HG02970 (cell line): ENCODE measurements at regions not wholly inside any gene's neighbourhood (a gene's known extent, or its start where the extent isn't known, plus 50 kb on each side); places are given as distances from the start of the nearest gene placed in this dataset.

Experiments used
- ATAC-seq: cut with Tn5 transposase; IDR thresholded peaks from one replicate; pipeline ENCODE4 v1.9.1; 2021; ENCODE audit warnings: mild to moderate bottlenecking, moderate library complexity, moderate number of reproducible peaks; ENCODE audit not compliant: unreplicated experiment, low FRiP score

DNA sequence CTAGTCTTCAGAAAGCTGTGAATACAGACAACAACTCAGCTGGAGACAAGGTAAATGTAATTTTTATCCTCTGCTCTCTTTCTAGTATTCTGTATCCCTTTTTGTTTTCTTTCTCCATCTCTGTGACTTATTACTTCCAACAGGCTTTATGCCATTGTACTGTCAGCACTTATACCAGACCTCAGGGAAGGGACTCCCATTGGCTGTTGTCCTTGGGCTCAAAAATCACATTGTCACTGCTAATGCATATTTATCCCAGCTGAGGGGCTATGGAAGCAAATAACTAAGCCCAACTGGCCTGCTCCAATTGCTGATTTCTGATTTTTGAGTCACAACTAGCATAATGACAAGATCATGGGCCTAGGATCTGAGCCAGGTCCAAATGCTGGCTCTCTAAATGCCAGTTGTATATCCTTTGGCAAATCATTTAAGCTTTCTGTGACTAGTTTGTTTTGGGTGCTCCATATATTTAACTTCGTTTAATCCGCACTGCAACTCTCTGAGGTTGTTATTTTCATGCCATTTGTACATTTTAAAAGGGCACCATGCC is 395.1 kb upstream of the GNPDA2 start:
- no peak for ATAC-seq

GRCh38 chr4:45120163-45120562 is 393.8 kb upstream of the GNPDA2 start:
- ATAC-seq, result no peak

- ATAC-seq, result no peak
Observed at GRCh38 chr4:45119376-45119775, 393.0 kb upstream of the GNPDA2 start.

DNA sequence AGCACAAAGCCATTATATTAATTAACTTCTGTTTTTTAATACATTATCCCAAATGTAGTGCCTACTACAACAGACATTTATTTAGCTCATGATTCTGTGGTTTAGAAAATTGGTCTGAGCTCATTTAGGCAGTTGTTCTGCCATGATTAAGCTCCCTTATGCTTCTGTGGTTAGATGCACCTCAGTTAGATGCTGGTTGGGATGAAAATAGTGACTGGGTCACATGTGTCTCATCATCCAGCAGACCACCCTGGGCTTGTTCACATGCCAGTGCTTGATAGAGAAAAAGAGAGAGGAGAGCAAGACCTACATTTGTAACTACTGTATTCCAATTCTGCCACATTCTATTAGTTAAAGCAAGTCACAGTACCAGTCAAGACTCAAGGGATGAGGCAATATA is 376.4 kb upstream of the GNPDA2 start:
- no peak for ATAC-seq

GRCh38 chr4:45100956-45101818 is 374.8 kb upstream of the GNPDA2 start:
- no peak for ATAC-seq

DNA sequence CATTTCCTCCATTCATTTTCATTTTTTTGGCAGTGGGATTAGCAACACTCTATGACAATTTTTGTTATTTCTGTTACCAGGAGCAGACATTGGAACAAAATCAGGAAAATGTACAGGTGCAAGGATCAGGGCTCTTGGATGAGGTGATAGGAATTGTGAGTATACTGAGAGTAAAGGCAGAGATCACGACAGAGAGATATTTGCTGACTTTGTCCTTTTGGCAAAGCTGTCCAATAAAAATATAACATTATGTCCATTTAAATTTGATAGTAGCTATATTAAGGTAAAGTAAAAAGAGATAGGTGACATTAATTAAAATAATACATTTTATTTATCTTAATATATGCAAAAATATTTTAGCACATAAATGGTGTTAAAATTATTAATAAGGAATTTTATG is 373.1 kb upstream of the GNPDA2 start:
- ATAC-seq, result no peak

DNA sequence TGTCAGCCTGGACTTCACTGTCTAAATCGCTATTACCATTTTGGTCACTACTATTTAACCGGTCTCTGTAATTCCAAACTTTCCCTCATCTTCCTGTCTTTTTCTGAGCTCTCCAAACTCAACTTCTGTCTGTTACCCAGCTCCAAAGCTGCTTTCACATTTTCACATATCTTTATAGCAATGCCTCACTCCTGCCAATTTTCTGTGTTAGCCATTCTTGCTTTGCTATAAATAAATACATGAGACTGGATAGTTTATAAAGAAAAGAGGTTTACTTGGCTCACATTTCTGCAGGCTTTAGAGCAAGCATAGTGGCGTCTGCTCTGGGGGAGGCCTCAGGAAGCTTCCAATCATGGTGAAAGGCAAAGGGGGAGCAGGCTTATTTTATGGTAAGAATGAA is 368.3 kb upstream of the GNPDA2 start:
- no peak for ATAC-seq

- no peak for ATAC-seq
Observed at GRCh38 chr4:45082101-45082500, 355.7 kb upstream of the GNPDA2 start.

- no peak for ATAC-seq
Observed at GRCh38 chr4:45079616-45080015, 353.3 kb upstream of the GNPDA2 start.

DNA sequence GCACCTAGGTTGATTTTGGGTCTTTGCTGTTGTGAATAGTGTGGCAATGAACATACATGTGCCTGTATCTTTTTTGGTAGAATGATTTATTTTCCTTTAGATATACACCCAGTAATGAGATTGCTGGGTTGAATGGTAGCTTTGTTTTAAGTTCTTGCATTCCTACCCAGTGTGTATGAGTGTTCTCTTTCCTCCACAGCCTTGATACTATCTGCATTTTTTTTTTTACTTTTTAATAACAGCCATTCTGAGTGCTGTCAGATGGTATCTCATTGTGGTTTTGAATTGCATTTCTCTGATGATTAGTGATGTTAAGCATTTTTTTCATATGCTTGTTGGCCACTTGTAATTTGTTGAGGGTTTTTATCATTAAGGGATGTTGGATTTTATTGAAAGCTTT is 351.8 kb upstream of the GNPDA2 start:
- ATAC-seq, result no peak

DNA sequence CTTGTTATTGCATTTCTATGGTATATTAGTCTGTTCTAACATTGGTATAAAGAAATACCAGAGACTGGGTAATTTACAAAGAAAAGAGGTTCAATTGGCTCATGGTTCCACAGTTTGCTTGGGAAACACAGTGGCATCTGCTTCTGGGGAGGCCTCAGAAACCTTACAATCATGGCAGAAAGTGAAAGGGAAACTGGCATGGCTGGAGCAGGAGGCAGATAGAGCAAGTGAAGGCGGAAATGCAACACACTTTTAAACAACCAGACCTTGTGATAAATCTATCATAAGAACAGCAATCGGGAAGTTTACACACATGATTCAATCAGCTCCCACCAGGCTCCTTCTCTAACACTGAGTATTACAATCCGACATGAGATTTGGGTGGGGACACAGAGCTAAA is 346.6 kb upstream of the GNPDA2 start:
- ATAC-seq, result no peak

- ATAC-seq, result no peak
Observed at GRCh38 chr4:45064741-45065140, 338.4 kb upstream of the GNPDA2 start.

- no peak for ATAC-seq
Observed at GRCh38 chr4:45063696-45064095, 337.3 kb upstream of the GNPDA2 start.

DNA sequence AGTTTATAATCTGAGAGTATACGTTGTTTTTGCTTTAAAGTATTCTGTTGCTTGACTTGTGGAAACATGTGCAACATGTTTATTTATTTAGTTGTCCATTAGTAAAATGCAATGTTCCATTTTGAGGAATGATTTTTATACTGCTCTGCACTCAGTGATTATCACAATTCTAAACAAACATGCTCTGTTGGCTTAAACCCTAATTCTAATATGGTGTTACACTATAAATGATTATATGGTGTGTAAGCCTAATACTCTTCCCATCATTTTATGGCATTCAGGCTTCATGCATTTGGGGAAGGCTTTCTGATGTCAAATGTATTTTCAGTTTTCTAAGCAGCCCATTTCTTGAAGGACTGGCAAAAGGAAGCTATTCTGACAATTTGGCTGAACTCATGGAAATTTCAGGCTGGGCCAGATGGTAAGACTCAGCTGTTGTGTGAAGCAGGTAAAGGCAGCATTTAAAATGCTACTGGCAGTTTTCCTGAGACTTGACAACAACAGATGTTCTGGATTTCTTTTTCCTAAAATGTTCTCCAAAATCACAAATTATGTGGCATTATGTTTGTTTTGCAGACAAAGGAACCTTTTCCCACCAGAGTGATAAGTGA is 336.7 kb upstream of the GNPDA2 start:
- no peak for ATAC-seq

- ATAC-seq, result no peak
Observed at GRCh38 chr4:45043911-45044310, 317.6 kb upstream of the GNPDA2 start.

GRCh38 chr4:45036677-45037076 is 310.3 kb upstream of the GNPDA2 start:
- no peak for ATAC-seq

DNA sequence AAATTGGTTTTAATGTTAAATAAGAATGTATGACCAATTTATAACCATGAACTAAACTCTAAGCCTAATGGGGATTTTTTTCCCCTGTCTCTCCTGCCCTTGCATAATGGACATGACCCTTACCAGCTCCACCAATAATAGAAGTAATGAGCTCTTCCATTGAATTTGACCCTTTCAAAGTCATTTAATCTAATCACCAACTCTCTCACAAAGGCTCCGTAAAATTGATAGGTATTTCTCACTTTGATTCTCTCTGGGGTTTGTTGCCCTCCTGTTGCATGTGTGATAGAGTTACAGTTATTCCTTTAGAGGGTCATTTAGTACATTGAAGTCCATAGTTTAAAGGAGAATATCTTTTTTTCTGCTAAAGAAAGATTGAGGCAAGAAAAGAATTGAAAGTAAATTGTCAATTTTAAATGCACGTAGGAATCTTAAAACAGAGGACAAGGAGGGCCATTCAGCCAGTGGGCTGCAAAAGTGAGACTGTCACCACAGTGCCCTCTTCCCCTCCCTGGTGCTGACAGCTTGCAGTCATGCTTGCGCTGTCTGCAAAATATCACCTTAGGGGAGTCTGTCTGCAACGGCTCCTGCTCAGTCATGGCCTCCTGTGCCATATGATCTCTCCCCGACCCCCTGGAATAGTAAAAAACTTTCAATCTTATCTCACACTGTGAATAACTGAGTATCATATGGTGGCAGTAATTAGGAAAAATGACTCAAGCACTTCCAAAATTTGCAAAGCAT is 307.5 kb upstream of the GNPDA2 start:
- no peak for ATAC-seq

DNA sequence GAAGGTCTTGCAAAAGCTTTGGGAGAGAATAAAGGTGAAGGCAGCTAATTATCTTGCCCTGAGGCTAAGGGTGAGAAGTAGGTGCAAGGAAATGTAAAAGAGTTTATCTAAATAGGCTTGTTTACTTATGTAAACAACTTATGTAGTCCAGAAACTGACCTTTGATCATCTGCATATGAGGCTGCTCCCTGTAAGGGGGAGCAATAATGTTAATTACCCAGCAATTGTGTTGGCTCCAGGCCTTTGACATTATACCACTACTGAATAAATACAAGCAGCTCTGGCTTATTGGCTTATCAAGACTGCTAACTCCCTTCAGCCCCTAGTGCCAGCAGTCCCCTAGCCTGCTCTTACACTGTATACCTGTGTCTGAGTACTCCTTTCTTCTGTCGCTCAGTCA is 303.7 kb upstream of the GNPDA2 start:
- ATAC-seq, result no peak

DNA sequence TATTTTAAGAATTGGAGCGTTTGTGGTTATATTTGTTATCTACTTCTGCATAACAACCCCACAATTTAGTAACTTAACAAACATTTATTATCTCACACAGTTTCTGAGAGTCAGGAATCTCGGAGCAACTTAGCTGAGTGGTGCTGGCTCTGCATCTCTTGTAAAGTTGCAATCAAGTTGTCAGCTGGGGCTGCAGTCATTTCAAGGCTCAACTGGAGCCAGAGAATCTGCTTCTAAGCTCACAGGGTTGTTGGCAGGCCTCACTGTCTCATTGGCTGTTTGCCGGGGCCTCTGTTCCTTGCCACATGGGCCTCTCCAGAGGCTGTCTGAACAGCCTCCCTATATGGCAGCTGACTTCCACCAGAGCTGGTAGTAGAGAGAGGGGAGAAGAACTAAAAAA is 281.2 kb upstream of the GNPDA2 start:
- no peak for ATAC-seq

DNA sequence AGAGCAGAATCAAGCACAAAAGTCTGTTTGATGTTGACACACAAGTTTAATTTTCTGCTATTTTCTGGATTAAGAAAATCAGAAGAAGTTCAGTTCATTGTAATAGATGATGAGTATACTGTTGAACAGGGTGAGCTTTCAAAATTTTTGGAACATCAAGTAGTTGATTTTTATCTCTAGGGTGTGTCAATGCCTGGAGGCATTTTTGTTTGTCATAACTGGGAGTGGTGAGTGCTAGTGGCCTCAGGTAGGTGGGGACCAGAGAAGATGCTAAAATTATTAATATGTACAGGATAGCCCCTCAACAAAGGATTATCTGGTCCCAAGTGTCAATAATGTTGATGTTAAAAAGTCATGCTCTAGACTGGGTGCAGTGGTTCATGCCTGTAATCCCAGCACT is 279.7 kb upstream of the GNPDA2 start:
- ATAC-seq, result no peak

- ATAC-seq, result no peak
Observed at GRCh38 chr4:45004847-45005565, 278.6 kb upstream of the GNPDA2 start.
